Uterus (tissue), 2 donors: ENCODE measurements at regions not wholly inside any gene's neighbourhood (a gene's known extent, or its start where the extent isn't known, plus 50 kb on each side); places are given as distances from the start of the nearest gene placed in this dataset.
"Not testable (repeated sequence)": the region's sequence is repeated elsewhere in the genome, so short reads cannot be mapped to it uniquely, and the experiment has no call there.

Experiments used
- POLR2A ChIP-seq, 2 donors: fragments of 450-650 bp; IDR thresholded peaks; one replicate each; pipeline ENCODE4 v1.6.1; 2016; ENCODE audit warnings: antibody characterized with exemption in 2 of 2, mild to moderate bottlenecking in 1 of 2, moderate library complexity in 1 of 2
- TF ChIP-seq, protein P1 (sequence below), 4 experiments: fragments of 200-600 bp in 2 of 4; fragments of 450-650 bp in 2 of 4; sonication (generic) in 2 of 4; IDR thresholded peaks; one replicate each; pipeline ENCODE4 v1.5.1; 2016 to 2019; ENCODE audit warnings: antibody characterized with exemption in 4 of 4, mild to moderate bottlenecking in 2 of 4, moderate library complexity in 1 of 4

- TF ChIP-seq, protein P1, sequence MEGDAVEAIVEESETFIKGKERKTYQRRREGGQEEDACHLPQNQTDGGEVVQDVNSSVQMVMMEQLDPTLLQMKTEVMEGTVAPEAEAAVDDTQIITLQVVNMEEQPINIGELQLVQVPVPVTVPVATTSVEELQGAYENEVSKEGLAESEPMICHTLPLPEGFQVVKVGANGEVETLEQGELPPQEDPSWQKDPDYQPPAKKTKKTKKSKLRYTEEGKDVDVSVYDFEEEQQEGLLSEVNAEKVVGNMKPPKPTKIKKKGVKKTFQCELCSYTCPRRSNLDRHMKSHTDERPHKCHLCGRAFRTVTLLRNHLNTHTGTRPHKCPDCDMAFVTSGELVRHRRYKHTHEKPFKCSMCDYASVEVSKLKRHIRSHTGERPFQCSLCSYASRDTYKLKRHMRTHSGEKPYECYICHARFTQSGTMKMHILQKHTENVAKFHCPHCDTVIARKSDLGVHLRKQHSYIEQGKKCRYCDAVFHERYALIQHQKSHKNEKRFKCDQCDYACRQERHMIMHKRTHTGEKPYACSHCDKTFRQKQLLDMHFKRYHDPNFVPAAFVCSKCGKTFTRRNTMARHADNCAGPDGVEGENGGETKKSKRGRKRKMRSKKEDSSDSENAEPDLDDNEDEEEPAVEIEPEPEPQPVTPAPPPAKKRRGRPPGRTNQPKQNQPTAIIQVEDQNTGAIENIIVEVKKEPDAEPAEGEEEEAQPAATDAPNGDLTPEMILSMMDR (IDR thresholded peaks at IDR 0.05), result not testable (repeated sequence)
- TF ChIP-seq POLR2A (IDR thresholded peaks at IDR 0.05), result not testable (repeated sequence)
Observed at GRCh38 chr1:146309427-146309826, 80.6 kb upstream of the NOTCH2NLA start.
